Left lobe of liver (tissue), 2 donors: ENCODE measurements at regions not wholly inside any gene's neighbourhood (a gene's known extent, or its start where the extent isn't known, plus 50 kb on each side); places are given as distances from the start of the nearest gene placed in this dataset.

Experiments
- ATAC-seq: fragments of 200-7000 bp; cut with Tn5 transposase; one replicate; pipeline ENCODE4 v1.9.1; 2020; ENCODE audit warnings: mild to moderate bottlenecking, moderate library complexity
- DNase-seq: peaks from one replicate; pipeline ENCODE4 v3.0.0-alpha.2; 2020; ENCODE audit warnings: low spot score
- donor health status: DM: no; HTN: no; CAD: no; lungs with moderate emphysema.
- donor health status: DM: no; HTN: yes; CAD: no.

GRCh38 chr5:114665551-114665950 lies 303.7 kb downstream of the KCNN2 start:
- DNase-seq = no peak
- ATAC-seq = no peak

- no peak for DNase-seq
- no peak for ATAC-seq
Observed at GRCh38 chr5:114660791-114661190, 298.9 kb downstream of the KCNN2 start.

DNA sequence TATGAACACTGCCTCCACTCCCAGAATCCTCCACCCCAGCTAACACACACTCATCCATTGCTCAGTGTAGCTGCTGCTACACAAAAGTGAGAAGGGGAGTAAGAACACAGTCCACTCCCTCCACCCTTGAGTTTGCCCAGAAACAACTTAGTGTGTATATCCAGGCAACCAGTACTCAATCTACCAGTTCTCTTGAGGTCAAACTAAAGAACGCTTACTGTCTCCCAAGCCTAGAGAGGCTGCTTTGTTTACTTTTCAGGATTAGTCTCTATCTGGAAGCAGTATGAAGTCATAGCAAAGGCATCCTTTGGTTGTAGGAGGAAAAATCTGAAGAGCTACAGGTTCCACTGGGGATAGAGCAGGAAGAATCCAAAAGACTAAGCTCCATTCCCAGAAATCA lies 296.3 kb downstream of the KCNN2 start:
- DNase-seq (no peak), ATAC-seq (no peak)

DNA sequence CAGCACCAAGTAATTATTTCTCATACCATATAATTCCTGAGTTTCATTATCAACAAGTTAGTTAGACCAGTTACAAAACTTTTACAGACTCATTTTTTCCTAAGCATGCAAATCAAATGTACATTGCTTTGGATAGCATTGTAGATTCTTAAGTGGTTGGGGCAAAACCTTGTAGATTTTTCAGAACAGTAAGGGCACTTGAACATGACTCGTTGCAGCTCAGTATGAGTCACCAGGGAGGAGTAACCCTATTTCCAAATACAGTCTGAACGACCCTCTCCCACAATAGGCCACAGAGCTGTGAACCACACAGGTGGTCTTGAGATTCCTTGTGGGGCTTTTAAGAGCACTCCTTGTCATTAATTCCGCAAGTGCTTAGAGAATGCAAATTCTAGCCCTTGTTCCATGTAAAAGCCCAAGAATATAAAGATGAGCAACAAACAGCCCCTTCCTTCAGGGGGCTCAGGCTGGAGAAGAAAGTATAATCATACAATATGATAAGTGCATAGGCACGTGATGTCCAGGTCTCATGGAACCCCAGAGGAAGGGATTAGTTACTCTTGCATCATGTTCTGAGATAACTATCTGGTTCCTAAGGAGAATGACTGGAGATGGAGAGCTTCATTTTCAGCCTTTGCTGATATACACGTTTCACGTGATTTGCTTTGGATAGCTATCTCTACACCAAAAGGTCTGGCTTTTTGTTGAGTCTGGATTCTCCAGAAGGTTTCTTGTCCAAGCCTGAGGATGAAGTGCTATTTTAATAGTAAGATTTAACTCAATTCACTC lies 295.7 kb downstream of the KCNN2 start:
- DNase-seq (no peak), ATAC-seq (no peak)

- ATAC-seq (no peak), DNase-seq (no peak)
Observed at GRCh38 chr5:114649878-114650277, 288.0 kb downstream of the KCNN2 start.

DNA sequence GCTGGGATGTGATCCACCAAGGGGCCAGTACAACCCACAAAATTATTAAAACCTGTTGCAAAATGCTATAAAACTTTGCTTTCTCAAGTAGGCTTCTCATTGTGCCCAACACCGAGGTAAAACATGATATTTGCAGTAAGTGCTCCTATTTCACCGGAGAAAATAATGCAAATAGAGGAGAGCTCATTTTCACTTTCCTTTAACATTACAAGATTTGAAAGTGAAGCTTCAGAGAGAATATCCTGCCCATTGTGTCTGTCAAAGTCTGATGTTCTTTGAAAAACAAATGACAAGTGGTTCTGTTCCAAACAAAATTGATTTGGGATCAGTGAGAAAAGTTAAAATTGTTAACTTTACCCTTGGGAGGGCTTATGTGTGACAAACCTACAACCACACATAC lies 287.1 kb downstream of the KCNN2 start:
- DNase-seq = no peak
- ATAC-seq = no peak

DNA sequence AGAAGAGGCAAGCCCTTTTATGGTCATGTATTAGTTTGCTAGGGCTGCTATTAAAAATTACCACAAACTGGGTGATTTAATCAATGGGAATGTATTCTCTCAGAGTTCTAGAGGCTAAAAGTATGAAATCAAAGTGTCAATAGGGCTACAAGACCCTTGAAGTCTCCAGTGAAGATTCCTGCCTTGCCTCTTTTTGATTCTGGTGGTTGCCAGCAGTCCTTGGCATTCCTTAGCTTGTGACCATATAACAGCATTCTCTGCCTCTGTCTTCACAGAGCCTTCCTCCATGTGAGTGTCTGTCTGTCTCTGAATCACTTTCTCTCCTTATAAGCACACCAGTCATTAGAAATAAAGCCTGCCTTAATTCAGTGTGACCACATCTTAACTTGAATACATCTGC lies 282.7 kb downstream of the KCNN2 start:
- DNase-seq (no peak), ATAC-seq (no peak)

GRCh38 chr5:114636271-114636670 lies 274.4 kb downstream of the KCNN2 start:
- DNase-seq = no peak
- ATAC-seq = no peak

GRCh38 chr5:114634967-114635901 lies 273.4 kb downstream of the KCNN2 start:
- ATAC-seq = no peak

GRCh38 chr5:114634517-114634916 lies 272.6 kb downstream of the KCNN2 start:
- ATAC-seq (peak; percentile 47), DNase-seq (no peak)

More at GRCh38 chr5:114634967-114635901, 273.4 kb downstream of the KCNN2 start:
- DNase-seq = no peak

- ATAC-seq = no peak
Observed at GRCh38 chr5:114612406-114612805, 250.5 kb downstream of the KCNN2 start.

DNA sequence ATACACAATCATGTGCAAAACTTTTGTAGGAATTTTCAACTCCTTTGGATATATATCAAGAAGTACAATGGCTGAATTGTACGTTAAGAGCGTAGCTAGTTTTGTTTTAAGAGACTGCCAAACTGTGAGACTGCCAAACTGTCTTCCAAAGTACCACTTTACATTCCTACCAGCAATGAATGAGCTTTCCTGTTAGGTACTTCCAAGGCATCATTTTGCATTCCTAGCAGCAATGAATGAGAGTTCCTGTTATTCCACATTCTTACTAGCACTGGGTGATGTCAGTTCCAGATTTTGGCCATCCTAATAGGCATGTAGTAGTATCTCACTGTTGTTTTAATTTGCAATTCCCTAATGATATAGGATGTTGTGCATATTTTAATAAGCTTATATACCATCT lies 219.3 kb downstream of the KCNN2 start:
- ATAC-seq (no peak), DNase-seq (no peak)

More at GRCh38 chr5:114612406-114612805, 250.5 kb downstream of the KCNN2 start:
- DNase-seq = no peak

DNA sequence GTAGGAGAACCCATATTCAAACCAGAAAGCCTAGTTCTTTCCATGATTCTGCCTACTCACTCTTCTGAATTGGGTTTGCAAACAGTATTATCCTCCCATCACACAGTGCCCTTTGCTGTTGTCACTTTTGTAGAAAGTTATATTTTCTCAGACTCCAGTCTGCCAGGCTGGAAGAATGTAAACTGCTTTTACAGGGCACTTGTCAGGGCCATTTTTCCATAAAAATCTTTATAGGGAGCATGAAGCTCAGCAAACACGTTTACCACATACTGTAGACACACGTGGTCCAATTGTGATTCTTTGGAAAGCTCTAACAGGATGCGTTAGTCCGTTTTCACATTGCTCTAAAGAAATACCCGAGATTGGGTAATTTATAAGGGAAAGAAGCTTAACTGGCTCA lies 204.0 kb downstream of the KCNN2 start:
- ATAC-seq (no peak), DNase-seq (no peak)

- DNase-seq (no peak), ATAC-seq (no peak)
Observed at GRCh38 chr5:114565139-114565538, 203.3 kb downstream of the KCNN2 start.

GRCh38 chr5:114561415-114561814 lies 199.5 kb downstream of the KCNN2 start:
- no peak for ATAC-seq
- no peak for DNase-seq
